ENCODE measurements at regions not wholly inside any gene's neighbourhood (a gene's known extent, or its start where the extent isn't known, plus 50 kb on each side); places are given as distances from the start of the nearest gene placed in this dataset.

DNA sequence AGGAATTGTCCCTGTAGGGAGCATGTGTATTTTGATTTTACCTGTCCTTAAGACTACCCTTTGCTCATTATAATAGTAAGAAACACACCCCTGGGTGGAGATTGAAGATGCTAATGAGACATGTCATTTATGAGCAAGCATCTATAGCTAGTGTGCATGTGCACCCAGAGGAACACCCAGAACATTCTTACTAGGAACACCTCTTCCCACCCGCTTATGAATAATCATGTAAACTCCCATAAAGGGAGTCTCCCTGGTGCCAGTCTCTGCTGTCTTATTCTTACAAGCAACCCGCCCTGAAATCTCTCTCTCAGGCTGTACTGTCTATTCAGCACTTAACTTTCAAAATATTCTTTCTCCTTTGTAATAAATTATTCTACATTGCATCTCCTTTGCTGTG lies 1227.3 kb downstream of the ROBO1 start (continued):
- TF ChIP-seq, protein P1, sequence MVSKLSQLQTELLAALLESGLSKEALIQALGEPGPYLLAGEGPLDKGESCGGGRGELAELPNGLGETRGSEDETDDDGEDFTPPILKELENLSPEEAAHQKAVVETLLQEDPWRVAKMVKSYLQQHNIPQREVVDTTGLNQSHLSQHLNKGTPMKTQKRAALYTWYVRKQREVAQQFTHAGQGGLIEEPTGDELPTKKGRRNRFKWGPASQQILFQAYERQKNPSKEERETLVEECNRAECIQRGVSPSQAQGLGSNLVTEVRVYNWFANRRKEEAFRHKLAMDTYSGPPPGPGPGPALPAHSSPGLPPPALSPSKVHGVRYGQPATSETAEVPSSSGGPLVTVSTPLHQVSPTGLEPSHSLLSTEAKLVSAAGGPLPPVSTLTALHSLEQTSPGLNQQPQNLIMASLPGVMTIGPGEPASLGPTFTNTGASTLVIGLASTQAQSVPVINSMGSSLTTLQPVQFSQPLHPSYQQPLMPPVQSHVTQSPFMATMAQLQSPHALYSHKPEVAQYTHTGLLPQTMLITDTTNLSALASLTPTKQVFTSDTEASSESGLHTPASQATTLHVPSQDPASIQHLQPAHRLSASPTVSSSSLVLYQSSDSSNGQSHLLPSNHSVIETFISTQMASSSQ (IDR thresholded peaks at IDR 0.05; ENCODE audit: low read depth), result no peak
- TF ChIP-seq, protein P1 (CRISPR knock-in tag; IDR thresholded peaks at IDR 0.05; ENCODE audit: borderline replicate concordance), result no peak
- TF ChIP-seq KLF15 (CRISPR knock-in tag; IDR thresholded peaks at IDR 0.05; ENCODE audit: borderline replicate concordance) (no peak), EEA1 (CRISPR knock-in tag; IDR thresholded peaks at IDR 0.05; ENCODE audit: borderline replicate concordance) (no peak), GTF2F1 (IDR thresholded peaks at IDR 0.05; ENCODE audit: low read length) (no peak), FOXK2 (IDR thresholded peaks at IDR 0.05) (no peak), SP140L (CRISPR knock-in tag; IDR thresholded peaks at IDR 0.05; ENCODE audit: borderline replicate concordance) (no peak), NKX3-1 (CRISPR knock-in tag; IDR thresholded peaks at IDR 0.05) (no peak), SIN3B (IDR thresholded peaks at IDR 0.05; ENCODE audit: low read length) (no peak), ONECUT2 (CRISPR knock-in tag; IDR thresholded peaks at IDR 0.05) (no peak)
- TF ChIP-seq, protein P2, sequence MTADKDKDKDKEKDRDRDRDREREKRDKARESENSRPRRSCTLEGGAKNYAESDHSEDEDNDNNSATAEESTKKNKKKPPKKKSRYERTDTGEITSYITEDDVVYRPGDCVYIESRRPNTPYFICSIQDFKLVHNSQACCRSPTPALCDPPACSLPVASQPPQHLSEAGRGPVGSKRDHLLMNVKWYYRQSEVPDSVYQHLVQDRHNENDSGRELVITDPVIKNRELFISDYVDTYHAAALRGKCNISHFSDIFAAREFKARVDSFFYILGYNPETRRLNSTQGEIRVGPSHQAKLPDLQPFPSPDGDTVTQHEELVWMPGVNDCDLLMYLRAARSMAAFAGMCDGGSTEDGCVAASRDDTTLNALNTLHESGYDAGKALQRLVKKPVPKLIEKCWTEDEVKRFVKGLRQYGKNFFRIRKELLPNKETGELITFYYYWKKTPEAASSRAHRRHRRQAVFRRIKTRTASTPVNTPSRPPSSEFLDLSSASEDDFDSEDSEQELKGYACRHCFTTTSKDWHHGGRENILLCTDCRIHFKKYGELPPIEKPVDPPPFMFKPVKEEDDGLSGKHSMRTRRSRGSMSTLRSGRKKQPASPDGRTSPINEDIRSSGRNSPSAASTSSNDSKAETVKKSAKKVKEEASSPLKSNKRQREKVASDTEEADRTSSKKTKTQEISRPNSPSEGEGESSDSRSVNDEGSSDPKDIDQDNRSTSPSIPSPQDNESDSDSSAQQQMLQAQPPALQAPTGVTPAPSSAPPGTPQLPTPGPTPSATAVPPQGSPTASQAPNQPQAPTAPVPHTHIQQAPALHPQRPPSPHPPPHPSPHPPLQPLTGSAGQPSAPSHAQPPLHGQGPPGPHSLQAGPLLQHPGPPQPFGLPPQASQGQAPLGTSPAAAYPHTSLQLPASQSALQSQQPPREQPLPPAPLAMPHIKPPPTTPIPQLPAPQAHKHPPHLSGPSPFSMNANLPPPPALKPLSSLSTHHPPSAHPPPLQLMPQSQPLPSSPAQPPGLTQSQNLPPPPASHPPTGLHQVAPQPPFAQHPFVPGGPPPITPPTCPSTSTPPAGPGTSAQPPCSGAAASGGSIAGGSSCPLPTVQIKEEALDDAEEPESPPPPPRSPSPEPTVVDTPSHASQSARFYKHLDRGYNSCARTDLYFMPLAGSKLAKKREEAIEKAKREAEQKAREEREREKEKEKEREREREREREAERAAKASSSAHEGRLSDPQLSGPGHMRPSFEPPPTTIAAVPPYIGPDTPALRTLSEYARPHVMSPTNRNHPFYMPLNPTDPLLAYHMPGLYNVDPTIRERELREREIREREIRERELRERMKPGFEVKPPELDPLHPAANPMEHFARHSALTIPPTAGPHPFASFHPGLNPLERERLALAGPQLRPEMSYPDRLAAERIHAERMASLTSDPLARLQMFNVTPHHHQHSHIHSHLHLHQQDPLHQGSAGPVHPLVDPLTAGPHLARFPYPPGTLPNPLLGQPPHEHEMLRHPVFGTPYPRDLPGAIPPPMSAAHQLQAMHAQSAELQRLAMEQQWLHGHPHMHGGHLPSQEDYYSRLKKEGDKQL (CRISPR knock-in tag; IDR thresholded peaks at IDR 0.05; ENCODE audit: low read depth), result no peak
- TF ChIP-seq, protein P3, sequence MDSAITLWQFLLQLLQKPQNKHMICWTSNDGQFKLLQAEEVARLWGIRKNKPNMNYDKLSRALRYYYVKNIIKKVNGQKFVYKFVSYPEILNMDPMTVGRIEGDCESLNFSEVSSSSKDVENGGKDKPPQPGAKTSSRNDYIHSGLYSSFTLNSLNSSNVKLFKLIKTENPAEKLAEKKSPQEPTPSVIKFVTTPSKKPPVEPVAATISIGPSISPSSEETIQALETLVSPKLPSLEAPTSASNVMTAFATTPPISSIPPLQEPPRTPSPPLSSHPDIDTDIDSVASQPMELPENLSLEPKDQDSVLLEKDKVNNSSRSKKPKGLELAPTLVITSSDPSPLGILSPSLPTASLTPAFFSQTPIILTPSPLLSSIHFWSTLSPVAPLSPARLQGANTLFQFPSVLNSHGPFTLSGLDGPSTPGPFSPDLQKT (CRISPR knock-in tag; IDR thresholded peaks at IDR 0.05; ENCODE audit: borderline replicate concordance), result no peak
